ENCODE measurements at regions not wholly inside any gene's neighbourhood (a gene's known extent, or its start where the extent isn't known, plus 50 kb on each side); places are given as distances from the start of the nearest gene placed in this dataset.
"Not testable (repeated sequence)": the region's sequence is repeated elsewhere in the genome, so short reads cannot be mapped to it uniquely, and the experiment has no call there.

GRCh38 chr7:55743454-55743717 is 119.2 kb downstream of the SEPTIN14 start:
- ATAC-seq; H3K9me3 Mint-ChIP-seq; H3K4me3 Mint-ChIP-seq; CTCF ChIA-PET; DNase-seq; H3K27ac Mint-ChIP-seq; POLR2A ChIA-PET; H3K27me3 Mint-ChIP-seq; intact Hi-C loops (cut with micrococcal nuclease); H3K4me1 Mint-ChIP-seq (ENCODE audit: low read depth); H3K36me3 Mint-ChIP-seq (ENCODE audit: low read depth): not testable (repeated sequence)

- CTCF ChIA-PET; intact Hi-C loops (cut with micrococcal nuclease); H3K4me1 Mint-ChIP-seq (ENCODE audit: low read depth); H3K4me3 Mint-ChIP-seq; H3K27ac Mint-ChIP-seq; H3K27me3 Mint-ChIP-seq; POLR2A ChIA-PET; H3K9me3 Mint-ChIP-seq; DNase-seq; ATAC-seq; H3K36me3 Mint-ChIP-seq (ENCODE audit: low read depth): not testable (repeated sequence)
These were observed 119.7 kb downstream of the SEPTIN14 start for GRCh38 chr7:55742651-55743453.

- H3K27ac Mint-ChIP-seq; intact Hi-C loops (cut with micrococcal nuclease); H3K4me3 Mint-ChIP-seq; H3K4me1 Mint-ChIP-seq (ENCODE audit: low read depth); DNase-seq; H3K36me3 Mint-ChIP-seq (ENCODE audit: low read depth); H3K9me3 Mint-ChIP-seq; POLR2A ChIA-PET; H3K27me3 Mint-ChIP-seq; ATAC-seq; CTCF ChIA-PET: not testable (repeated sequence)
These were observed 120.6 kb downstream of the SEPTIN14 start for GRCh38 chr7:55741721-55742631.

GRCh38 chr7:55740633-55741250 is 121.8 kb downstream of the SEPTIN14 start:
- H3K4me3 Mint-ChIP-seq; CTCF ChIA-PET; H3K9me3 Mint-ChIP-seq; intact Hi-C loops (cut with micrococcal nuclease); H3K27me3 Mint-ChIP-seq; ATAC-seq; DNase-seq; H3K4me1 Mint-ChIP-seq (ENCODE audit: low read depth); POLR2A ChIA-PET; H3K36me3 Mint-ChIP-seq (ENCODE audit: low read depth); H3K27ac Mint-ChIP-seq: not testable (repeated sequence)

GRCh38 chr7:55740053-55740452 is 122.5 kb downstream of the SEPTIN14 start:
- H3K4me3 Mint-ChIP-seq; H3K27ac Mint-ChIP-seq; CTCF ChIA-PET; ATAC-seq; H3K4me1 Mint-ChIP-seq (ENCODE audit: low read depth); H3K9me3 Mint-ChIP-seq; DNase-seq; POLR2A ChIA-PET; intact Hi-C loops (cut with micrococcal nuclease); H3K27me3 Mint-ChIP-seq; H3K36me3 Mint-ChIP-seq (ENCODE audit: low read depth): not testable (repeated sequence)

- POLR2A ChIA-PET; CTCF ChIA-PET; ATAC-seq; DNase-seq; H3K36me3 Mint-ChIP-seq (ENCODE audit: low read depth); H3K4me1 Mint-ChIP-seq (ENCODE audit: low read depth); H3K27me3 Mint-ChIP-seq; H3K4me3 Mint-ChIP-seq; H3K27ac Mint-ChIP-seq; H3K9me3 Mint-ChIP-seq; intact Hi-C loops (cut with micrococcal nuclease): not testable (repeated sequence)
These were observed 125.8 kb downstream of the SEPTIN14 start for GRCh38 chr7:55736641-55737221.

- DNase-seq: no peak
- no peak for TF ChIP-seq CTCF (IDR thresholded peaks at IDR 0.05)
- Mint-ChIP-seq H3K27ac (no peak overlapping the region), H3K9me3 (peaks cover 6% of the 10 kb centered on the region), H3K4me1 (ENCODE audit: low read depth) (no peaks in the 10 kb centered on the region), H3K36me3 (ENCODE audit: low read depth) (no peaks in the 10 kb centered on the region), H3K4me3 (no peak overlapping the region), H3K27me3 (no peaks in the 10 kb centered on the region)
- intact Hi-C loops (cut with micrococcal nuclease): no loop called here
- ATAC-seq: no peak
- ChIA-PET CTCF (no interaction called here), POLR2A (no interaction called here)
These were observed 129.1 kb downstream of the SEPTIN14 start for GRCh38 chr7:55733241-55734140.
